GM18870 (cell line): ENCODE measurements at regions not wholly inside any gene's neighbourhood (a gene's known extent, or its start where the extent isn't known, plus 50 kb on each side); places are given as distances from the start of the nearest gene placed in this dataset.
A peak's percentile ranks its signal among the peaks of the same experiment; 100 is the strongest.
"Not testable (repeated sequence)": the region's sequence is repeated elsewhere in the genome, so short reads cannot be mapped to it uniquely, and the experiment has no call there.

Experiments
- ATAC-seq: cut with Tn5 transposase; IDR thresholded peaks from one replicate; pipeline ENCODE4 v1.9.1; 2021; ENCODE audit warnings: moderate library complexity; ENCODE audit not compliant: unreplicated experiment

GRCh38 chr9:16267281-16268066 lies 603.0 kb downstream of the BNC2 start:
- no peak for ATAC-seq

- ATAC-seq: no peak
These were observed 602.2 kb downstream of the BNC2 start for GRCh38 chr9:16268067-16268881.

GRCh38 chr9:16271967-16272366 lies 598.5 kb downstream of the BNC2 start:
- ATAC-seq: no peak

GRCh38 chr9:16272776-16273175 lies 597.7 kb downstream of the BNC2 start:
- ATAC-seq: no peak

- no peak for ATAC-seq
These were observed 594.5 kb downstream of the BNC2 start for GRCh38 chr9:16275795-16276624.

- ATAC-seq: no peak
These were observed 593.6 kb downstream of the BNC2 start for GRCh38 chr9:16276866-16277265.

GRCh38 chr9:16277471-16277960 lies 593.0 kb downstream of the BNC2 start:
- no peak for ATAC-seq

GRCh38 chr9:16278326-16278999 lies 592.0 kb downstream of the BNC2 start:
- no peak for ATAC-seq

GRCh38 chr9:16281707-16282106 lies 588.8 kb downstream of the BNC2 start:
- no peak for ATAC-seq

GRCh38 chr9:16282216-16282615 lies 588.3 kb downstream of the BNC2 start:
- ATAC-seq: no peak

GRCh38 chr9:16282718-16283117 lies 587.8 kb downstream of the BNC2 start:
- ATAC-seq: no peak

- ATAC-seq: no peak
These were observed 584.3 kb downstream of the BNC2 start for GRCh38 chr9:16286160-16286559.

GRCh38 chr9:16289639-16290038 lies 580.8 kb downstream of the BNC2 start:
- peak; percentile 58 for ATAC-seq

GRCh38 chr9:16290169-16290568 lies 580.3 kb downstream of the BNC2 start:
- ATAC-seq: no peak

- no peak for ATAC-seq
These were observed 578.5 kb downstream of the BNC2 start for GRCh38 chr9:16291921-16292320.

- ATAC-seq: no peak
These were observed 576.9 kb downstream of the BNC2 start for GRCh38 chr9:16293610-16294009.

GRCh38 chr9:16294133-16294770 lies 576.2 kb downstream of the BNC2 start:
- ATAC-seq: no peak

GRCh38 chr9:16294940-16295339 lies 575.5 kb downstream of the BNC2 start:
- not testable (repeated sequence) for ATAC-seq

GRCh38 chr9:16299368-16299767 lies 571.1 kb downstream of the BNC2 start:
- not testable (repeated sequence) for ATAC-seq

- ATAC-seq: no peak
These were observed 567.0 kb downstream of the BNC2 start for GRCh38 chr9:16303506-16303905.
